HG03460 (cell line): ENCODE measurements at regions not wholly inside any gene's neighbourhood (a gene's known extent, or its start where the extent isn't known, plus 50 kb on each side); places are given as distances from the start of the nearest gene placed in this dataset.
A peak's percentile ranks its signal among the peaks of the same experiment; 100 is the strongest.

ENCODE experiments used
- ATAC-seq: cut with Tn5 transposase; IDR thresholded peaks from one replicate; pipeline ENCODE4 v1.9.1; 2021; ENCODE audit not compliant: unreplicated experiment

- ATAC-seq = no peak
These were observed 101.7 kb downstream of the ADAMTS1 start for GRCh38 chr21:26743524-26743923.

DNA sequence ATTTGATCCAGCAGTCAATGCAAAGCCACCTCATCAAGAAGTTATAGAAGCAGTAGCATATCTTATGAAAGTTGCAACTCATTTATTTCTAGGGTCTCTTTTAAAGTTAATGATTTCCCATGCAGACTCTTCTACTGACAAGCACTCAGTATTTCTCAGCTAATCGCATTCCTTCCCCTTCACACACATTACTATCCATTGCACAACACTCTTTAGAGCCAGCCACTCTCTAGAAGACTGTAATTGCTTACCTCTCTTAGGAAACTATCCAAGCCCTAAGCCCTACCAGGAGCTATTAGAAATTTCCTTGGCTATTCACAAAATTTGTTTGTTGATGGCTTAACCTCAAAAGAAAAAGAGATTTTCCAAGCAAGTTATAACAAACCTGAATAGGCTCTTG is 106.0 kb downstream of the ADAMTS1 start:
- ATAC-seq = no peak

DNA sequence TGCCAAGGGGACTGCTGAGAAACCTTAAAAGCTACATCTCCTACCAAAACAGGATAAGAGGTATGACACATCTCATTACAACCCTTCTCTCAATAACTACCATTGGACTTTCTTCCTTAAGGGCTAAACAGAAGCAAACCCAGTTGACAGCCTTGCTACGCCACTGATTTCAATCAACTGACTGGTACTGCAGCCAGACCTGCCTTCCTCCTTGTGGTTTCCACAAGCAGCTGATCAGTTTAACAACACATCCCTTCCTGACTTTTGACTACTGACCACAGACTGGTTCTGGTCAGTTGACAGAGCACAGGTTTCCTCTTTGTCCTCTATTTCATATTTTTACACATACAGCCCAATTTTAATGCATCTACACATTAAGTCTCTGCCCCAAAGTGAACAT is 108.8 kb downstream of the ADAMTS1 start:
- no peak for ATAC-seq

DNA sequence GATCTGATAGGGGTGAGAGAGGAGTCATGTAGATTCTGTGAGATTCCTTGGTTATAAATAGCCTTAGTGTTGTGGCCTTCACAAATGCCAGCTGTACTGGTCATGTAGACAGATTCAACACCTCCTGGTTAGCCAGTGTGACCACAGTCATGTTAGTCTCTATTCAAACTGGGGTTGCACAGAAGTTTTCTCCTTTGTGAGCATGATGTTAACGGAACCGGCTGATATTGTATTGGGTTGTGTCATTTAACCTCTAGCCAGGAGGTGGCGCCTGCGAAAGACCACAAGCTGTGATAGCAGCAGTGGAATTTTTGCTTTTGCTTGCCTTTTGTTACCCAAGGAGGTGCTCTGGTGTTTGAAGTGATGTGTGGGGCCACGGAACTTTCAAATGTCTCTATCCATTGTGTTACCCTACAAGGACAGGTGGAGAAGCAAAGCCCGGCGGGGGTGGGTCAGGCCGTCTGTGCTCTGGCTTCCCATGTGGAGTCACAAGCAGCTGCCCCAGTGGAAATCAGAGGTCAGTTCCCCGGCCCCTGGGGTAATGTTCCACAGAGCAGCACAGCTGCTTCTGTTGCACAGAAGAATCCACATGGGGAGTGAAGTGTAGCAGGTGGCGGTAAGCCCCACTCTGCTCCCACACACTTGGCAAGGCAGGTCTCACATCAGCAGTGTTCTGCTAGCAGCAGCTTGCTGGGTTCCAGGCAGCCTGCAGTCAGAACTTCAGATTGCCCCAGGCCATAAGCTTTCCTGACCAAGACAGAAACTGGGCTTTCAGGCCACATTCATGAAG is 112.6 kb downstream of the ADAMTS1 start:
- no peak for ATAC-seq

DNA sequence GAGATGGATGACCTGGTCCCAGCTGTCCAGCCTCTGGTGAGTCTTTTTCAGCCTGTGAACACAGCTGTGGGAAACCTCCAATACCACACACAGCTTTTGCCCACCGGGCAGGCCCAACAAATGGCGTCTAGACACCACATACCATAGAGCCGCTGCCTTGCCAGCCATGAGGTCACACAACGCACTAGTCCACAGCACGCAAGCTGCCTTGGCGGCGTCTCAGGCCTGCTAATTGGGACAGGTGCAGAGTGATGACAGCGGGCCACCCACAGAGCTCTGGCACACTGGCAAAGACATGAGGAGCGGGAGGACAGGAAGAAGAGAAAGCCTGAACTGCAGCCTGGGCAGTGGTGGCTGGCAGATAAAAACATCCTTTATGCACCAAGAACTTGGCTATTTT is 125.5 kb downstream of the ADAMTS1 start:
- no peak for ATAC-seq

DNA sequence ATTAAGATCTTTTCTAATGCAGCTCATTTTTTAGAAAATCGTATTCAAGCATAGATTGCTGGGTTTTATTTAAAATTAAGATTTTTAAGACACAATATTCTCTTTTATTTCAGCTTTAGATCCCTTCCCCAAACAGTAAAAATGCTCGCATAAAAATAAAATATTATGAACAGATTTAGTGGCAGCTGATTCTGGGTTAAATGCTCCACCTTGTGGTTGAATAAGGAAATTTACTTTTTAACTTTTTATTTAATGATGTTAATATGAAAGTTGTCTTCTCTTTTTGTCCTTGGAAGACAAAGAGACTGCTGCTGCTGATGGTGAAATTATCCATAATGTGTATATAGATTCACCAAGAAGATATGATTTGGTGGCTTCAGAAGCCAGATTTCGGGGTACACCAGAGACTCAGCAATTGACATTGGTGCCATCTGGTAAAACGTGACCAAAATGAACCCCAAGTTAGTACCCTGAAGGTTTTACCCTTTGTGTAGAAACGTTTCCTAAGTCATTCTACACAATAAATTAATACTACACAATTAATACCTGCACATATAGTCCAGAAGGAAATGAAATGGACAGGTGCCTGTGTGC is 128.0 kb downstream of the ADAMTS1 start:
- no peak for ATAC-seq

DNA sequence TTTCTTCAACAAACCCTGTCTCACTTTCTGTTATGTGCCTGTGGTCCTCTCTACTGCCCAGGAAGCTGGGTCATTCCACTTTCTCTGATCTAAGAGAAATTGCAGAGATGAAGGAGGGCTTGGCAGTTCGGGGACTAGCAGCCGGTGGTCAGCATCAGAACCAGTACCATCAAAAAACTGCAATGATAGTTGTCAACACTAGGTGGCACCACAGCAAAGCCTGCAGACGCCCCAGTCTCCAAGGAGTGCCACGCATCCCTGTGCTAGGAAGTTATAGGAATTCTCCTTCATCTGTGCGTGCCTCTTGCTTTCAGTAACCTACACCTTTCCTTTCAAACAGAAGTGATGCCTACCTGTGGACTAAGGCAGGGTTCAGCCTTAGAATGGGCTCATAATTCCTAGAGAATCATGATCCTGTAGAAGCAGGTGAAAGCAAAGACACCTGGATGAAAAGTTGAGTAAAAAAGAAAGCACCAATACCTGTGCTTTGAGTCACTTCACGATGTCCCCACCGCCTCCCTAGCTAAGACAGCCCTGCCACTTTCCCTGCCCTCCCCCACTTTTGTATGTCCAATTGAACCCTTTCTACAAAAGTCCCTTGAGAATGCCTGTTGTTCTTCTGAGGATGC is 129.2 kb downstream of the ADAMTS1 start:
- ATAC-seq = no peak

DNA sequence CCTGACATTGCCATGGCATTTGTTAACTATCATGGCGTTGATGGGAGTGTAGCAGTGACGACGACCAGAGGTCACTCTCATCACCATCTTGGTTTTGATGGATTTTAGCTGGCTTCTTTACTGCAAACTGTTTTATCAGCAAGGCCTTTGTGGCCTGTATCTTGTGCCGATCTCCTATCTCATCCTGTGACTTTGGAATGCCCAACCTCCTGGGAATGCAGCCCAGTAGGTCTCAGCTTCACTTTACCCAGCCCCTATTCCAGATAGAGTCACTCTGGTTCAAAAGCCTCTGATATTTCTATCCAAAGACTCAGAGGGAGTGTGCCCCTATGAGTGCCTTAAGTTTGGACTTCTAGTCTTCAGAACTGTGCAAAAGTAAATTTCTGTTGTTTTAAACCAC is 130.1 kb downstream of the ADAMTS1 start:
- ATAC-seq = no peak

DNA sequence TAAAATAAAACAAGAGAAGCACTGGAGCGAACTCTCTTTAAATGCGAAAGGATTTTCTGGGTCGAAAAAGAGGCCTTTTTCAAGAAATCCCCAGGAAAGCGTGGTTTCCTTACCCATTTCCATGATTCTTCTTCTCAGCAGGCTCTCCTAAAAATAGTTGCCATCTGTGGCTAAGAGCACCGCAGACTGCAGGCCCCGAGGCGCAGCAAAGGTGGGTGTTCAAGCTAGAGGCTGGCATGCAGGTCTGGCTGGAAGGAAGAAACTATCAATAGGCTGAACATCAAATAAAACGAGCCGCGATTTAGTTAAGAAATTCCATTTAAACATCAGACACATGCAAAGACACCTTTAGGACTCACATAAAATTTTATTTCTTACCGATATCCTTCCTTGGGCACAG is 135.1 kb downstream of the ADAMTS1 start:
- ATAC-seq = no peak

DNA sequence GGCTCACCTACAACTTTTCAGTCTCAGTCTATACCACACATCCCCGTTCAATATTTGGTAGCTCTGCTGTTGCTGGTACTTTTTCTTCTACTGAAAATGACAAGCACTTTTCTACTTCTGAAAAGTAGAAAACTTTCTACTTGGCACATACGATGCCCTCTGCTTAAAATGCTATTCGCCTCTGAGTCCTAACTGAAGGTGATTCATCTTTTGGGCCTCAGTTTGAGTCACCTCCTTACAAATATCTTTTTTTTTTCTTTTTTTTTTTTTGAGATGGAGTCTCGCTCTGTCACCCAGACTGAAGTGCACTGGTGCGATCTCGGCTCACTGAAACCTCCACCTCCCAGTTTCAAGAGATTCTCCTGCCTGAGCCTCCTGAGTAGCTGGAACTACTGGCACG is 136.0 kb upstream of the CYYR1 start:
- ATAC-seq = no peak

GRCh38 chr21:26708223-26708800 is 135.2 kb upstream of the CYYR1 start:
- no peak for ATAC-seq

DNA sequence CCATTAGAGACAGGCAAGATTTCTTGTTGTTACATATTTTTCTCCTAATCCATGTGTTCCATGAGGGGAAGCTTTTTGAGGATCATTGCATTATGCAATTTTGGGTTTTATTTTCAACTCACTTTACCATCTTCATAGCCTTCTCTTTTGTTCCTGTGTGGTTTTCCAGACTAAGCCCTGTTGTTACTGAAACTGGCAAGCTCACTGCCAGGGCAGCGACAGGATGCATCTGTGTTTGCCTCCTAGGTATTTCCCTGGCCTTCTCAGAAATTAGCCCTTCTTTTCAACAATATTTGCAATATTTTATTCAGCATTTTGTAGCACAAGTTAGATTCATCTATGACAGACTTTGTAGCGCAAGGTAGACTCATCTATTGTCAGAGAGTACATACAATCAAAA is 134.2 kb upstream of the CYYR1 start:
- no peak for ATAC-seq

- ATAC-seq = no peak
These were observed 125.3 kb upstream of the CYYR1 start for GRCh38 chr21:26698416-26698815.

DNA sequence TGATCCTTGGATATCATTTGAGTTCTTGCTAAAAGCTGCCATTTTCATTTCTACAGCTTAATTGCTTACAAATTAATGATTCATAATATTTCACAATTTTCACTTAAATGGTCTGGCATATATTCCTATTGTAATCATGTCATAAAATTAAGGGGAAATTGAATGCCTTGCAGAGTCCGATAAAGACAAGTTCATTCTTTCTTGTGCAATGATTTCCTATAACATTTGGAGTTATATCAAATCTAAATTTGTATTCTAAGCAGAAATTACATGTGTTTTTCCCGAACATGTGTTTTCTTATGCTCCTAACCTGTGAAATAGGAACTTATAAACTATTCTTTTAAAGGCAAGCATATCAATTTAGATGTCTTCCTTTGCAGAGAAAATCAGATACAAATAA is 118.3 kb upstream of the CYYR1 start:
- no peak for ATAC-seq

GRCh38 chr21:26686705-26687104 is 113.6 kb upstream of the CYYR1 start:
- ATAC-seq = no peak

DNA sequence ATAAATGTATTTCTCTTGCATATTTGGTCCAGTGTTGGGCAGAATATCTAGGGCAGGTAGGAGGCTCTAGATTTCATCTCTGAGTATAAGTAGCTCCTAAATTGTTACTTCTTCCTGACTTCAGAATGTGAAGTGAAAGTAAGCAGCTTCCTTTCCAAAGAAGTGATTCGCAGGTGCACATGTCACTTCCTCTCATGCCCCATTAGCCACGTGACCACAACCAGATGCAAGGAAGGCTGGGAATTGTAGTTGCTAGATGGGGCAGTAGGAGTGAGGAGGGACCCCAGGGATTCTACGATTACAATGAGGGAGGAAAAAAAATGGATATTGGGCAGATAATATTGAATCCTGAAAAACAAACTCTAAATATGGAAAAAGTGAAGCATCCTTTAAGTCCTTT is 113.2 kb upstream of the CYYR1 start:
- peak; percentile 62 for ATAC-seq

DNA sequence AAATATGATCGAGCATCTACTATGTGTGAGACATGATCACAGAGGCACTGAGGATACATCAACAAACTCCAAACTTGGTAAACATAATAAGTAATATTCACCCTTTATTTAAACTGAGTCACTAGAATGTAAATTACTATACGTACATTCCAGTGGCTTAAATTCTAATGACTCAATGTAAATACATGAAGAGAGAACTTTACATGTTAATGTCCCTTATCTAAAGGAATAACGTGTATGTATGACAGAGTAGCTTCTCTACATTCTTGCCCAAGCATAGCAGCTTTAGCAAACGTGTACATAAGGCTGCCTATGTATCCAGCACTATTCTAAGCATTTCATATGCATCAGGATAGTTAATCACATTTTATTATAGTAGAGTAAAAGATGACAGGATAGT is 111.8 kb upstream of the CYYR1 start:
- no peak for ATAC-seq

DNA sequence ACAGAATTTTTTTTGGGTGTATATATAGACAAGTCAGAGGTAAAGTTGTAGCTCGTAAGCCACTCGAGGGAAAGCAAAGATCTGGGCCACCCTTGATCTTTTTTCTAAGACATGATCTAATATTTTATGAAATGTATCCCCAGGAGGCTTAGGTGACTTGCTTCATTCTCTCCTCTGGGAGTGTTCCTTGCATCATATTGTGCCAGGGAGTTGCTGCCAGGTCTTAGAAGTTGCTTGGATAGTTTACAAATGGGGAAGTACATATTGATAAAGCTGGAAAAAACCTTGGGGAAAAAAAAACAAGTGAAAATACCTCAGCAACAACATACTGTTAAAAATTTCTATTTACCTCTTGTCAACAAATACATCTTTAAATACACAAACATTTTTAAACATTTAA is 110.9 kb upstream of the CYYR1 start:
- no peak for ATAC-seq

DNA sequence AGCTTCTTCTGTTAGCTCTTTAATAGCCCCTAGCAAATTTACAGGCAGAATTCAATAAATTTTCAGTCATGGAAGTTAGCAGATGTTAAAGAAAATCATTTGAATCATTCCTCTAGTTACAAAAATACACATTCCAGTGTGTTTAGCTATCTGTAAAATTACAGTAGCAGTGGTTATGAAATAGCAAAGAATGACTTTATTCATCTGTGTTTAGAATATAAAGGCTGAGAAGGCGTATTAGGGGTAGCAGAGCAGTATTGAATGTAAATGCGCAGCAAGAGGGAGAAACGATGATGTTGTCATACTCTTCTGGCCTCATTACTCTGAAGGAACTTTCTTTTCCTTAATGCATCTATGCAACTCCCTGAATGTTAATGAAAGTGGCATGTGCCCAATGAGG is 106.2 kb upstream of the CYYR1 start:
- no peak for ATAC-seq

DNA sequence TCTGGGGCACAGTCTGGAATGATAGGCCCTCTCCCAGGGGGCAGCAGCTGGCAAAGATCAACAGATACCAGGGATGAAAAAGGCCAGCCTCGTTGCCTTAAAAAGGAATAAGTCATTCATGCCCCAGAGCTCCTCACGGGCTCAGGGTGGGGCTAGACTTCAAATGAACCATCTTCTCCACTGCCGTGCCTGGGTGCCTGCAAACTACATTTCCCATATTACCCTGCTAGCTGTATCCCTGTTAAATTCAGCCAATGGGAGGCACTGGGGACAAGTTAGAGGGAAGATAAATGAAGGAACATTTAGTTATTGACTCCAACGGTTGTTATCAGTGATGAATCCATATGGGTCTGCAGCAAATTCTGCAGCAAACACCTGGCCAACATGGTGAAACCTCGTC is 101.2 kb upstream of the CYYR1 start:
- no peak for ATAC-seq

DNA sequence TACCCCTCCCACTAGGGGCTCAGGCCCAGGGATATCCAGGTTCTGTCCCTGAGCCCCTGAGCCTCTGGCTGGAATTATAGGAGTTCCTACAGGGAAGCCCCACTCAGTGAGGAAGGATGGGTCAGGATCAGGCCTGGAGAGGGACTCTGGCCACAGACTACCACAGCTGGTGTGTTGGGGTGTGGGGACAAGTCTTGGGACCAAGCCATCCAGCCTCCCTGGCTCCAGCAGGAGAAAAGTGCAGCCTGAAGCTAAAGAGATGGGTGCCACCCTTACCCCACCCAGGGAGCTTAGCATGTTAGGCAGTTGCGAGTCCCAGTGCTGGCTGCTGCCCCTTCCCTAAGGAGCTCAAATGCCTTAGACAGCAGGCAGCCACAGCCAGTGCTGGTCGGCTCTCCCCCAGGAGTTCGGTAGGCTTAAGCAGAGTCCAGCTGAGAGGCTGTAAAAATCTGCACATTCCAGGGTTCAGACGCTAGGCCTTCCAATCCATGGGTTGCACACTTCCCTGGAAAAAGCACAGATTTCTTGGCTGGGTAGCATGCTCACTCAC is 96.2 kb upstream of the CYYR1 start:
- ATAC-seq = no peak

GRCh38 chr21:26659757-26660156 is 86.7 kb upstream of the CYYR1 start:
- ATAC-seq = no peak
